HG03159 (cell line): ENCODE measurements at regions not wholly inside any gene's neighbourhood (a gene's known extent, or its start where the extent isn't known, plus 50 kb on each side); places are given as distances from the start of the nearest gene placed in this dataset.
A peak's percentile ranks its signal among the peaks of the same experiment; 100 is the strongest.

Experiments
- ATAC-seq: cut with Tn5 transposase; IDR thresholded peaks from one replicate; pipeline ENCODE4 v1.9.1; 2021; ENCODE audit warnings: mild to moderate bottlenecking, moderate library complexity; ENCODE audit not compliant: unreplicated experiment

- ATAC-seq, result no peak
Observed at GRCh38 chr1:87805666-87806378, 477.1 kb downstream of the LMO4 start.

GRCh38 chr1:87806379-87807094 lies 477.9 kb downstream of the LMO4 start:
- ATAC-seq, result no peak

GRCh38 chr1:87810166-87810565 lies 481.5 kb downstream of the LMO4 start:
- no peak for ATAC-seq

- ATAC-seq, result peak; percentile 93
Observed at GRCh38 chr1:87812871-87813577, 484.3 kb downstream of the LMO4 start.

GRCh38 chr1:87814573-87814972 lies 485.9 kb downstream of the LMO4 start:
- ATAC-seq, result no peak

- ATAC-seq, result no peak
Observed at GRCh38 chr1:87816646-87817045, 488.0 kb downstream of the LMO4 start.

GRCh38 chr1:87820668-87821334 lies 492.1 kb downstream of the LMO4 start:
- no peak for ATAC-seq

- no peak for ATAC-seq
Observed at GRCh38 chr1:87821335-87821697, 492.6 kb downstream of the LMO4 start.

GRCh38 chr1:87826681-87827251 lies 498.1 kb downstream of the LMO4 start:
- peak; percentile 95 for ATAC-seq

- no peak for ATAC-seq
Observed at GRCh38 chr1:87829360-87829759, 500.7 kb downstream of the LMO4 start.

- ATAC-seq, result no peak
Observed at GRCh38 chr1:87830432-87830978, 501.8 kb downstream of the LMO4 start.

GRCh38 chr1:87833166-87833565 lies 504.5 kb downstream of the LMO4 start:
- ATAC-seq, result no peak

- ATAC-seq, result no peak
Observed at GRCh38 chr1:87834151-87834550, 505.5 kb downstream of the LMO4 start.

- no peak for ATAC-seq
Observed at GRCh38 chr1:87834941-87835340, 506.3 kb downstream of the LMO4 start.

GRCh38 chr1:87840767-87841166 lies 512.1 kb downstream of the LMO4 start:
- ATAC-seq, result peak; percentile 98

- no peak for ATAC-seq
Observed at GRCh38 chr1:87841332-87841731, 512.7 kb downstream of the LMO4 start.

- no peak for ATAC-seq
Observed at GRCh38 chr1:87842156-87842555, 513.5 kb downstream of the LMO4 start.

- ATAC-seq, result no peak
Observed at GRCh38 chr1:87844251-87844650, 515.6 kb downstream of the LMO4 start.

- no peak for ATAC-seq
Observed at GRCh38 chr1:87851490-87851889, 522.8 kb downstream of the LMO4 start.

- no peak for ATAC-seq
Observed at GRCh38 chr1:87852410-87853161, 523.9 kb downstream of the LMO4 start.
